ENCODE measurements at regions not wholly inside any gene's neighbourhood (a gene's known extent, or its start where the extent isn't known, plus 50 kb on each side); places are given as distances from the start of the nearest gene placed in this dataset.

GRCh38 chr17:5705876-5706576 lies 121.7 kb upstream of the NLRP1 start:
- no peak for TF ChIP-seq CTCF (IDR thresholded peaks at IDR 0.05; ENCODE audit: borderline replicate concordance, control extremely low read depth, extremely low read depth, insufficient read depth, missing control alignments)
- in situ Hi-C loops (cut with MboI; ENCODE audit: low sequenced_read_pairs, unreplicated experiment): loop anchor here (10.0 to 25.0 kb wide), 2 partner anchors 121 to 706 kb away; partner anchors contain the start of gene NLRP1
- no peak for DNase-seq (ENCODE audit: low spot score)

- TF ChIP-seq CTCF (IDR thresholded peaks at IDR 0.05; ENCODE audit: borderline replicate concordance, control extremely low read depth, extremely low read depth, insufficient read depth, missing control alignments): peak; percentile 53
- in situ Hi-C loops (cut with MboI; ENCODE audit: low sequenced_read_pairs, unreplicated experiment): loop anchor here (10.0 to 25.0 kb wide), 2 partner anchors 122 to 706 kb away; partner anchors contain the start of gene NLRP1
- peak; percentile 72 for DNase-seq (ENCODE audit: low spot score)
Measured at GRCh38 chr17:5706577-5707210, 122.4 kb upstream of the NLRP1 start.

GRCh38 chr17:5707482-5707881 lies 123.2 kb upstream of the NLRP1 start:
- DNase-seq (ENCODE audit: low spot score): no peak
- TF ChIP-seq CTCF (IDR thresholded peaks at IDR 0.05; ENCODE audit: borderline replicate concordance, control extremely low read depth, extremely low read depth, insufficient read depth, missing control alignments): no peak
- in situ Hi-C loops (cut with MboI; ENCODE audit: low sequenced_read_pairs, unreplicated experiment): loop anchor here (10.0 to 25.0 kb wide), 2 partner anchors 123 to 705 kb away; partner anchors contain the start of gene NLRP1

- no peak for TF ChIP-seq CTCF (IDR thresholded peaks at IDR 0.05; ENCODE audit: borderline replicate concordance, control extremely low read depth, extremely low read depth, insufficient read depth, missing control alignments)
- no peak for DNase-seq (ENCODE audit: low spot score)
- in situ Hi-C loops (cut with MboI; ENCODE audit: low sequenced_read_pairs, unreplicated experiment): loop anchor here (10.0 to 25.0 kb wide), 2 partner anchors 124 to 704 kb away; partner anchors contain the start of gene NLRP1
Measured at GRCh38 chr17:5708344-5708743, 124.0 kb upstream of the NLRP1 start.

- in situ Hi-C loops (cut with MboI; ENCODE audit: low sequenced_read_pairs, unreplicated experiment): loop anchor here (25.0 kb wide), 1 partner anchor 701 kb away; no protein-coding TSS in a partner anchor
- DNase-seq (ENCODE audit: low spot score): no peak
- TF ChIP-seq CTCF (IDR thresholded peaks at IDR 0.05; ENCODE audit: borderline replicate concordance, control extremely low read depth, extremely low read depth, insufficient read depth, missing control alignments): no peak
Measured at GRCh38 chr17:5711344-5711743, 127.0 kb upstream of the NLRP1 start.

GRCh38 chr17:5714993-5715392 lies 130.7 kb upstream of the NLRP1 start:
- DNase-seq (ENCODE audit: low spot score): no peak
- in situ Hi-C loops (cut with MboI; ENCODE audit: low sequenced_read_pairs, unreplicated experiment): loop anchor here (25.0 kb wide), 1 partner anchor 697 kb away; no protein-coding TSS in a partner anchor

More at GRCh38 chr17:5714993-5715392, 130.7 kb upstream of the NLRP1 start:
- no peak for TF ChIP-seq CTCF (IDR thresholded peaks at IDR 0.05; ENCODE audit: borderline replicate concordance, control extremely low read depth, extremely low read depth, insufficient read depth, missing control alignments)
